Astrocyte of the hippocampus (primary cell): ENCODE measurements at regions not wholly inside any gene's neighbourhood (a gene's known extent, or its start where the extent isn't known, plus 50 kb on each side); places are given as distances from the start of the nearest gene placed in this dataset.
"Not testable (repeated sequence)": the region's sequence is repeated elsewhere in the genome, so short reads cannot be mapped to it uniquely, and the experiment has no call there.

ENCODE experiments used
- DNase-seq: peaks from one replicate; pipeline ENCODE4 v3.0.0; 2011; ENCODE audit warnings: low read depth, low spot score

DNA sequence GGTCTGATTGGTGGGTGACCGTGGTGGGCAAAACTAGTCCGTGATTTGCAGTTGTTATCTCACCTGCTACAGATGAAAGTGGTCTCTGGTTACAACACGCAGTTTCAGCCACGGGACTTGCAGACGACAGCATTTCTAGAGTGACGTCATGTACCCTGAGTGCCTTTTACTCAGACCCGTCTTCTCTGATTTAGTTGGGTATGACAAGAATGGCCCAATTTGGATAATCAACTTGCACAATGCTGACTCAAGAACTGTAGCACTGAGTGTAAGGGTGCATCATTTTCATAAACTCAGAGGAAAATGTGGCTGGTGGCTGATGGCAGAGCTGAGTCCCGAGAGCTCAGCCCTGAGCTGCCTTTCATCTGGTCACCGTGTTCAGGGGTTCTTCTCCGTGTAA lies 281.4 kb upstream of the FRG1 start:
- no peak for DNase-seq

DNA sequence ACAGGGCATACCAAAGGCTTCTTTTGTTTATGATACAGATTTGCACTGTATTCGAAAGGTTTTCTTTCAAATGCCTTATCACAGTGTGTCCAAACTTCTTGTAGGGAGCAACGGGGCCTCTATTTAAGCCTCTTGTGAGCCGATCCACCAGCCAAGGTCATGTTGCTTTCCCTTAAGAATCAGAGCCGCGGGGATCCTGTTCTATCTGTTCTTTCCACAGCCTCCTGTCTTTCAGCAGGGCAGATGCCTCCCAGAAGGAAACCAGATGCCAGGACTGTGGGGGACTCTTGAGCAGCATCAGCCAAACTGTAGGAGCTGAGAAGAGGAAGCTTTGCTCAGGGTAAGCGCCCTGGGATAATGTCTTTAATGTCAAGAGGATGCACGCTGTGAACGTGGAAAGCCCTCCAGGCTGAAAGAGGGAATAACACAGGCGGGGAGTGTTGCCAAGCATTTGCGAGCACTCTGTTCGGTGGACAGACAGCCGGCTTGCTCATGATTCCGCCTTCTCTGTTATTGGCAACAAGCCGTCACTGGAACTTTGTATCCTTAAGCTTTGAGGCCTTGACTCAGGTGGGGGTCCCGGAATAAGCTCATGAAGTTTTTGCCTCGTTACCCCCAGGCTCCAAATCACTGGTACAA lies 279.8 kb upstream of the FRG1 start:
- DNase-seq = no peak

DNA sequence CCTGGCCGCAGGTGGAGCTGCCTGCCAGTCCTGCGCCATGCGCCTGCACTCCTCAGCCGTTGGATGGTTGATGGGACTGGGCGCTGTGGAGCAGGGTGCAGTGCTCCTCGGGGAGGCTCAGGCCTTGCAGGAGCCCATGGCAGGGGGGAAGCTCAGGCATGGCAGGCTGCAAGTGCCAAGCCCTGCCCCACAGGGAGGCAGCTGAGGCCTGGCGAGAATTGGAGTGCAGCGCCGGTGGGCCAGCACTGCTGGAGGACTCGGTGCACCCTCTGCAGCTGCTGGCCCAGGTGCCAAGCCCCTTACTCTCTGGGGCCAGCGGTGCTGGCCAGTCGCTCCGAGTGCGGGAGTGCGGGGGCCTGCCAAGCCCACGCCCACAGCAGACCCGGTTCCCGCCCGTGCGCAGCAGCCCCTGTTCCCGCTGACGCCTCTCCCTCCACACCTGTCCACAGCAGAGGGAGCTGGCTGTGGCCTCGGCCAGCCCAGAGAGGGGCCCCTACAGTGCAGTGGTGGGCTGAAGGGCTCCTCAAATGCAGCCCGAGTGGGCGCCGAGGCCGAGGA lies 275.9 kb upstream of the FRG1 start:
- no peak for DNase-seq

DNA sequence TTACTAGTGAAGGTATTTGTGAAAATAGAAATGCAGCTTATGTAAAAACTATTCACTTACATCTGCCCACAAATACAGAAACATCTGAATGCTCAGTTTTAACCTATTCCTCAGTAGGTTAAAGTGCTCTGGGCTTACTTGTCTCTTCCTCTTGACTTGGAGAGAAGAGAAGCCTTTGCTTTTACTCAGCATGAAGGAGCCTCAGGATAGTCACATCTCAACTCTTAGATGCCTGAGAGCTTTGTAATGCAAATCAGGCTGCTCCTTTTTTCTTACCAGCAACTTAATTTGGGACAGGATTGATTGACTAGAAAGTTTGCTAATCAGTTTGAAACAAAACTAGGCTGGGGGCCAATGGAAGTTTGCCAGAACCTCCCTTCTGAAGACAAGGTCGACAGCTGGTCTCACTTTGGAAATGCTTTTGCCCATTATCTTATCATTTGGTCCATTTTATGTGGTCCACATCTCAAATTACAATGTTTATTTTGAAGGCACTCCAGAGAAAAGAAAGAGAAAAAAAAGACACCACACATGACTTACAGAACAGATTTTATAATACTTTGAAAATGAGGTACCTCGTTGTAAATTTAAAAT lies 274.9 kb upstream of the FRG1 start:
- not testable (repeated sequence) for DNase-seq

DNA sequence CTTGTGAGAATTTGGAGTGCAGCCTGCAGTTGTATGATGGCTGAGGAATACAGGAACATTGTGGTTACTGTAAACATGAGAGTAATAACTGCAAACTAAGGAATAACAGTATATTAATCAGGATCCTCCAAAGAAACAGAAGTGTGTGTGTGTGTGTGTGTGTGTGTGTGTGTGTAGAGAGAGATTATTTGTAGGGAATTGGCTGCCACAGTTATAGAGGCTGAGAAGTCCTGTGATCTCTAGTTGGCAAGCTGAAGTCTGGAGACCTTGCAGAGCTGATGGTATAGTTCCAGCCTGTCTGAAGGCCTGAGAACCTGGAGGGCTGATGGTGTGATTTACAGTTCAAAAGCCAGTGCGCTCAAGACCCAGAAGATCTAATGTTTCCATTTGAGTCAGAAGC lies 273.3 kb upstream of the FRG1 start:
- DNase-seq = not testable (repeated sequence)

DNA sequence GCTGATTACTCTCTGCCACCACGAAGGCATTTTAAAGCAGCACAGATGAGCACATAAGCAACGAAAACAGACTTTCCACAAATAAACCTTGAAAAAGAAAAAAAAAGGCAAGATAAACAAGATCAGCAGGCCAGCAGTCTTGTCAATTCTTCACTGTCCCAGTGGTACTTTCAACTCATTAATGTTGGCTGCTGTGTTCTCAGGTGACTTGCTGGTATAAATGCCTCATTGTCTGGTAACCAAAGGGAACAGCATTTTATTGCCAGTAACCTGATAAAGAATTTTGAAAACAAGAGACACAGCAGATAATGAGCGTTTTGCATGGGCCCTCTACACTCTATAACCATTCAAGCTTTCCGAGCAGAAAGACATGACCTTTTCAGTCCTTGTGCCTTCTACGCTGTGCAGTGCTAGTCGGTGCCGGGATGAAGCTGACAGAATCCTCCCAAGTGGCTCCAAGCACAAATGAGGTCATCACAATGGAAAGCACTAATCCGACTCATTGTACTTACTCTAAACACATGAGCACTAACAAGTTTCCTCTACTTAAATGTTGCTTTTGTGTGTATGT lies 242.9 kb upstream of the FRG1 start:
- not testable (repeated sequence) for DNase-seq

DNA sequence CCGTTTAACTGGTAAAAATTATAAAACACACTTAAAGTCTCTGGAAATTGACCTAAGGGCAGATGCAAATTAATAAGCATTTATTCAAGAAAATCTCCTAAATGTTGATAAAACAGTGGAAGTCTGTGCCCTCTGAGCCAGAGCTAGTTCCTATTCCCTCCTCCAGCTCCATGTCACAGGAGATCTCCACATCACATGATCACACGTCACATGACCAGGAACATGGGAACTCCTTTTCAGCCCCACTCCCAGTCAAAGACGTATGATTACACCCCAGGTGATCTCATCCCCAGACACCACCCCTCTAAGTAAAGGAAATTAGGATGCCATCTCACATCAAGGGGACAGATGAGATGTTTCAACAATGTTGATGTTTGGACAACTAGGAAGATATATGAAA lies 237.7 kb upstream of the FRG1 start:
- not testable (repeated sequence) for DNase-seq

DNA sequence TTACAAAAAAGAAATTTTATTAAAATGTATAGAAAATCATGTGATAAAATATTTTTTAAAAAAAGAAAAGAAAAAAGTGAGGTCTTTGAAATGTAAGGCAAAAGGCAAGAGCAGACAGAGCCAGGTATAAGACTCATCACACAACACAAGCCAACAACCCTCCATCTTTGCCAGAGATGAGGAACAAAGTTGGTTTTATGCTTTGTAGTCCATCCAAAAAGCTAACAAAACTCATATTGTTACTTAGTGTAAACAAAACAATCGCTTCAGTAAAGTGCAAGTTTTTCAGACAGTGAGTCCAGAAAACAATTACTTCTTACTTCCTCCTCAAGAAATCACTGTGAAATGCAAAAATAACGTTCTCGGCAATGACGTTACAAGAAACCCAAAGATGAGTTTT lies 233.9 kb upstream of the FRG1 start:
- DNase-seq = not testable (repeated sequence)

DNA sequence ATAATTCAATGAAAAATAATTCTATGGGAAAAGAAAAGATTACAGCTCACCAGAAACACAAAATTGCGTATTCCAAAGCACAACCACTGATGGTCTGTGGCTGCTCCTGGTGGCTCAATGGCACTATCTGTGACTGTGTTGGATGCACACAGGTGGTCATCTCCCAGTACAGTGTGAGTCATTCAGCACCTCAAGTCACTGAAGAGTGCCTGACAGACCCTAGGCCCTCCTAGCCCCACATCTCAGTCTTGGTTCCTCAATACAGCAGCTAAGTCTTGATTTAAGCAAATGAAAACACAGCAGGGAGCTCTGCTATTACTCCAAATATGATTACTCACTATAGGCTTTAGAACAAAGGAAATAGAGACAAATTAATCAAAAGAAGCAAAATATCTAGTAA lies 233.4 kb upstream of the FRG1 start:
- not testable (repeated sequence) for DNase-seq

DNA sequence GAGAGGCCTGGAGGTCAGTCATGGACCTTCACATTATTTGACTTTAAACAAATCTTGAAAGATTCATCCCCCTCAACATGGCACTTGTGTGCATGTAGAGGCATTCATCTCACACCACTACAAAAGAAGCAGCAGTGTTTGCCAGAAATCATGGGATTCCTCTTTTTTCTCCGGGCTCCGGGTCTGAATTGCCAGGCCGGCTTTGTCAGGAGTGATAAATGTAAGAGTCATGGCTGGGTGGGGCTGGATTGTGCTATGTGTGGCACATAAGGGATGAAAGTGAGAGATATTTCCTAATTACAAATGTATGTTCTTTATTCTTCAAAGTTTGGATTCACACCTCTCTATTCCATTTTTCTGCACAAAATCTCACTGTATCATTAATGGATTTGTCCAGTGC lies 228.7 kb upstream of the FRG1 start:
- not testable (repeated sequence) for DNase-seq

DNA sequence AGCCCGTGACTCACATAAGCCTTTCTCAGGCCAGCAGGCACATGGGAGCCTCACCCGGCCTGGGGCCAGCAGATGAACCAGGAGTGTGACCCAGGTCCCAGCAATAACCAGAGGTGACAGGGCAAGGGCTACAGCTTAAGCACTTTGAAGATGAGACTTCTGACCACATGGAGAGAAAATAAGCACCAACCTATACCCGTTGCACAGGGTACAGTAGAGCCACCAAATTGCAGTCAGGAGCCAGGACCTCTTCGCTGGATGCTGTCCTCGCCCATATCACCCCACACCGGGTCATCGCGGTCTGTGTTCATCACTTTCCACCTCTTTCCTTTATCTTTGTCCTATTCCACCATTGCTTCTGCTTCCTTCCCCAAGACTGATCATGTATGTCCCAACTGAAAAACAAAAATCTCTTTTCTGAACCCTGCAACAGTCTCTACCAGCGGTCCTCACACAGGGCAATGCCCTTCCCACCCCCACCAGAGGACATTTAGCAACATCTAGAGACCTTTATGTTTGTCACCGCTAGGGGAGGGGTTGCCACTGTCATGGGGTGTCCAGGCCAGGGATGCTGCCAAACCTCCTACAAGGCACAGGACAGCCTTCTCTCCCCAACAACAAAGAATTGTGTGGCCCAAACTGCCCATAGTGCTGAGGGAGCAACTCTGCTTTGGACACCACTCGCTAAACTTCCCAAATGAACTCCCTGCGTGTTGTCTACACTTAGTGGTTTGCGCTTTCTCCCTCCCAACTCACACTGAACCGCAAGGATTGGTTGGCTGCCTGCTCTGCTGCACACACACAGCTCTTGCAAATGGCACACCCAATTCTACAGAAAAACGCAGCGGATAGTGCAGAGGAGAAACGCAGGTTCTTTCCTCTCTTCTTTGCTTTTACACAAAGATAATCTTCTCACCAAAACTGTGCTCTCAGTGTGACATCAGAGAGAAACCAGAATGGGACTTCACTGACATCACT lies 219.4 kb upstream of the FRG1 start:
- DNase-seq = peak; percentile 1

DNA sequence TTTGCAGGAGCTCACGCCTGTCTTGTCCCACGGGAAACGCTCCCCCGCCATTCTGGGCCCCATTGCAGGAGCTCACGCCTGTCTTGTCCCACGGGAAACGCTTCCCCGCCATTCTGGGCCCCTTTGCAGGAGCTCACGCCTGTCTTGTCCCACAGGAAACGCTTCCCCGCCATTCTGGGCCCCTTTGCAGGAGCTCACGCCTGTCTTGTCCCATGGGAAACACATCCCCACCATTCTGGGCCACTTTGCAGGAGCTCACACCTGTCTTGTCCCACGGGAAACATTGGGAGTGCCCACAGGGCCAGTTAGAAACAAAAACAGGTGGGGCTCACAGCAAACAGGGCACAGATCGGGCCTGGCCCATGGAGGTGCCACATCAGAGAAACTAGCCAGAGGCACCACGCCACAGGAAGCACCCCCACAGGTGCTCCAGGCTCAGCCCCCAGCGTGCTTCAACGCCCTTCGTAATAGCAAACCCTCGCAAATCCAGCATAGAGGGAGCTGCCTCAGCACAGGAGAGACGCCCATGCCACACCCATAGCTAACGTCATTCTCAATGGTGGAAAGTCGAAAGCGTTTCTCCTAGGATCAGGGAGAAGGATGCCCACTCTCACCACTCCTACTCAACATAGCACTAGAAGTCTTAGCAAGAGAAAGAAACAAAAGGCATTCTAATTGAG lies 218.2 kb upstream of the FRG1 start:
- peak; percentile 89 for DNase-seq

DNA sequence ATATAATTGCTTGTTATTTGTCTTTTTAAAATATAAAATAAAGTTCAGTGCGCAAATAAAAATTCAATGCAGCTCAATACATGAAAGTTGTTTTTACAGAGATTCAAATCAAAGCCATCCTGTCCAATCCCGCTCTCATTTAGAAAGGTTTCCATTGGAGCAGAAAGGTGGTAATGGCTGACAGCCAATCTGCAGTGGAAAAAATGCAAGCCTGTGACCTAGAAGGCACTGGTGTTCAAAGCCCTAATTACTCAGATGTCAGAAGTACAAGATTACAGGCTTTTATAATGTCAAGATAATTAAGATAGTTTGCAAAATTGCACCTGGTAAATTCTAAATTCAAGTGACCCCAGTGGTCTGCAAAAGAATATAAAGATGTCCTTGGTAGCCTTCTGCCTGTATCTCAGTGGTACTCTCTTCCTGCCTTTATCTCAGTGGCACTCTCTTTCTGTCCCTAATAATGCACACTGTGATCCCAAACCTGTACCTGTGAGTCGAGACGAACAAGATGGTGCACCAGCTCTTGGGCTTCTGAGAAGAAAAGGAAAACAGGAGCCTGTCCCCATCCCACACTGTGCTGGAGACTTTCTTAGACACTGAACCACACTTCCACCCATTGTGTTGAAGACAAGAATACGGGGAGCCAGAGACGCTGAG lies 212.6 kb upstream of the FRG1 start:
- not testable (repeated sequence) for DNase-seq

DNA sequence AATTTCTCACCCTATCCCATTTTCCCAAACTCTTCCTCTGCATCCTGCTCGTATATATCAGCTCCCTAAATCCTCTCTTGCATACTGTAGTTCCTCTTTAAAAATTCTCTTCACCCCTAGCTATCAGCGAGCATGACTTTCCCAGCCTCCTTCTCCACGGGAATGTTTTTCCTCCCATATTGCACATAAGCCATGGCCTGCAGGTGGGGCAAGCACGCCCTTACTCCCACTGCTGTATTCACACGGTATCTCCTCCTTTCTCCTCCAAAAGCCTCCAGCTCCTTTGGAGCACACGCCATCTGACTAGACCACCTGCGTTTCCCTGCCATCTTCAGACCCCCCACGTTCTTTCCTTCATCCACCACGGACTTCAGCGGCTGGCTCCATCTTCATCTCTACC lies 208.7 kb upstream of the FRG1 start:
- not testable (repeated sequence) for DNase-seq

DNA sequence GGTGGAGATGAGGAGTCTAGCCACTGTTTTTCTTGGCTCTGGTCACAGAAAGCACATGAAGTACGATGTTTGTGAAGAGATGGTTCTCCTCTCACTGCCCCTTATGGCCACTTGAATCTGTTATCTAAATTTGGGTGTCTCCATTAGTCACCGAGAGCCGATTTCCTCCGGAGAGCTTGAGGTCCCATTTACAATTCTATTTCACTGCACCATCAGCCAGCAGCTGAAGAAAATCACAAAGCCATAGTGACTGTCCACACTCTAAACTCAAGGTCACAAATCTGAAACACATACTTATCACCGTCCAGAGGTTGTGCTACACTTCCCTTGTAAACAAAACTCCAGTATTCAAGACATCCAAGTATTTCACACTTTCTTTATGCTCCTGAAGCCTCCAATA lies 207.2 kb upstream of the FRG1 start:
- DNase-seq = not testable (repeated sequence)

DNA sequence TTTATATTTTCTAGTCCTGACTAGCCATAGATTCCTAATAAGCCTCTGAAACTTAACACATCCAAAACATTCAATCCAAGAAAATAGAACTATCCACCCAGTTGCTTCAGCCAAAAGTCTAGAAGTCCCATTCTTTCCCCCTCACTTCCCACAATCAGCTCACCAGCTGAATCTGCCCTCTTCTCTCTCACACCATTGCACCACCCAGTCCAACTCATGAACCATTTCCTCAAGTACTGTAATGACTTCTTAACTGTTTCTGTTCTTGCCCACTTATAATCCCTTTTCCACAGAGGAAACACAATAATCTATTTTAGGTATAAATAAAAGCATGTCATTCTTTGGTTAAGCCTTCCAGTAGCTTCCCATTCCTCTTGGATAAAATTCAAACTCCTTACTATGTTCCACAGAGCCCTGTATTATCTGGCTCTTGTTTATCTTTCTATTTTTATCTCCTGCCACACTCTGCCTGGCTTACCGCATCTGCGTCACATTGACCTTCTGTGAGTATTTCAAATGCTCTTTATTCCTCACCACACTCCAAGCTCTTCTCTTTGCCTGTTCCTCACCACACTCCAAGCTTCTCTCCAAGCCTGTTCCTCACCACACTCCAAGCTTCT lies 205.9 kb upstream of the FRG1 start:
- DNase-seq = not testable (repeated sequence)

DNA sequence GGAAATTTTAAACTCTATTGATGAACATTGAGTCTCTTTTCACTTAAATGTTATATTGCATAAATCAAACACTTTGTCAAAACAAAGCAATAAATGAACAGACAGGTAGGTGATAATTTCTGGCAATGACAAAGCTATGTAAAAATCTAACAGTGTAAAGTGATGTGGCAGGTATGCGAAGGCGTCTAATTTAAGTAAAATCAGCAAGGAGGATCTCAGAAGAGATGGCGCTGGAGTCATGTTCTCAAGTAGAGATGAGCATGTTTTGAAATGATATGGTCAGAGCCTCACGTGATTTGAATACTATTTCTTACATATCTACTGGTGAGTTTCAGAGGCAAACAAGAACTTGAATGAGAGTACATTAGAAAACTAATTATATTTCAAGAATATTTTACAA lies 204.0 kb upstream of the FRG1 start:
- DNase-seq = not testable (repeated sequence)

DNA sequence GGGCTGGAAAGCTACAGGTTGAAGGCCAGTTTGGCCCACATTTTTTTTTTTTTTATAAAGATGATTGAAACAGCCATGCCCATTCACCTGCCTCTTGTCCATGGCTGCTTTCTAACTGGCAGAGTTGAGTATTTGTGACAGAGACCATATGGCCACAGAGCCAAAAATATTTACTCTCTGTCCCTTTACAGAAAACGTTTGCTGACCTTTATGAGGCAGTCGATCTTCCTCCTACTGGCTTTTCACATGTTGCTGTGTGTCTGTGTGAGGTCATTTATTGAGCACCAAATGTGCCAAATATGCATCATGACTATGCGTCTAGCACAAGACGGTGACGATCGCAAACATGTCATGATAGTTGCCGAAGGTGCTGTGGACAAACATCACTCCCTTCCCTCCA lies 200.6 kb upstream of the FRG1 start:
- DNase-seq = not testable (repeated sequence)

DNA sequence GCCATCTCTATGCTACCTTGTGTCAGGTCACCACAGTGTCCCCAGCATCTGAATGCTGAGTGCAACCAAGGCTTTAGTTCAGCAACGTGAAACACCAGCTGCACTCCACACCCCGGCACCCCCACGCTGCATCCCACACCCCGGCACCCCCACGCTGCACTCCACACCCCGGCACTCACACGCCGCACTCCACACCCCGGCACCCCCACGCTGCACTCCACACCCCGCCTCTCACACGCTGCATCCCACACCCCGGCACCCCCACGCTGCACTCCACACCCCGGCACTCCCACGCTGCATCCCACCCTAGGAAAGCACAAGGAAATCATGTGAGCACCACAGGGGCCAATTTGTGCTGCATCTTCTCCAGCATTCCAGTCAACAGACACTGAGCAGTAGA lies 199.8 kb upstream of the FRG1 start:
- DNase-seq = no peak

DNA sequence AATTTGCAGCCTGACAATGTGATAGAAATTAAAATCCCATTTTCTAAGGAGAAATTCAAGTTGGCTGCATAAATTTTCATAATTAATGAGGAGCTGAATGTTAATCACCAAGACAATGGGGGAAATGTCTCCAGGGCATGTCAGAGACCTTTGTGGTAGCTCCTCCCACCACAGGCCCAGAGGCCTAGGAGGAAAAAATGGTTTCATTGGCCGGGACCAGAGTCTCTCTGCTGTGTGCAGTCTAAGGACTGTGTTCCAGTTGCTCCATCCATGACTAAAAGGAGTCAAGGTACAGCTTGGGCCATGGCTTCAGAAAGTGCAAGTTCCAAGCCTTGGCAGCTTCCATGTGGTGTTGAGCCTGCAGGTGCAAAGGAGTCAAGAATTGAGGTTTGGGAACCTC lies 187.6 kb upstream of the FRG1 start:
- not testable (repeated sequence) for DNase-seq
